Right atrium auricular region (tissue), 2 donors: ENCODE measurements at regions not wholly inside any gene's neighbourhood (a gene's known extent, or its start where the extent isn't known, plus 50 kb on each side); places are given as distances from the start of the nearest gene placed in this dataset.

Experiments
- DNase-seq: peaks from one replicate; pipeline ENCODE4 v3.0.0-alpha.2; 2019; ENCODE audit warnings: low spot score
- H3K27ac ChIP-seq, 2 donors: fragments of 200-600 bp; sonication (generic); 1 replicate in 1 of 2; 2 replicates in 1 of 2; pipeline ENCODE4 v1.5.1; 2016 to 2019
- H3K27me3 ChIP-seq, 2 donors: fragments of 200-600 bp; sonication (generic); one replicate each; pipeline versions ENCODE4 v1.5.1 to v1.6.0; 2017 to 2019
- H3K36me3 ChIP-seq: fragments of 200-600 bp; sonication (generic); one replicate; pipeline ENCODE4 v1.5.1; 2016
- H3K4me1 ChIP-seq, 2 donors: fragments of 200-600 bp; sonication (generic); one replicate each; pipeline versions ENCODE4 v1.5.1 to v1.6.0; 2017 to 2019
- H3K4me3 ChIP-seq, 2 donors: fragments of 200-600 bp; sonication (generic); 1 replicate in 1 of 2; 2 replicates in 1 of 2; pipeline ENCODE4 v1.5.1; 2017 to 2019; ENCODE audit warnings: mild to moderate bottlenecking in 1 of 2, moderate library complexity in 1 of 2
- H3K9me3 ChIP-seq, 2 donors: fragments of 200-600 bp; sonication (generic); one replicate each; pipeline ENCODE4 v1.5.1; 2019
- TF ChIP-seq, protein P1 (sequence below), 2 donors: fragments of 200-600 bp; sonication (generic); IDR thresholded peaks; one replicate each; pipeline ENCODE4 v1.5.1; 2019; ENCODE audit warnings: antibody characterized with exemption in 2 of 2

DNA sequence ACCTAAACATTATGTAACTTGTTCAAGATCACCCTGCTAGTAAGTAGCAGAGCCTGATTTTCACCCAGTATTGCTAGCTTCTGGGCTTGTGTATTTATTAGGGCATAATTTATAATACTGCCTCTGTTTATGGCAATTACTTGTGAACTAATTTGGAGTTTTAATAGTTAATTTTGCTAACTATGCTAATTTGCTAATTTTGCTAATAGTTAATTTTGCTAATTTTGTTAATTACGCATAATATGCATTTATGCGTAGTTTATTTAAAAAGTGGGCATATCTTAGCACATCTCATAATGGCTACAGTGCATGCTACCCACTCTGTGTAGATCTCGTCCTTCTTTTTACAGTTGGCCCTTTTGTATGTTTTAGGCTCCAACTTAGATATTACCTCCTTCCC, 898.1 kb upstream of the EPHA5 start:
- H3K27ac ChIP-seq: no peak overlapping the region
- H3K4me3 ChIP-seq: no peak overlapping the region
- DNase-seq: no peak
- TF ChIP-seq, protein P1, sequence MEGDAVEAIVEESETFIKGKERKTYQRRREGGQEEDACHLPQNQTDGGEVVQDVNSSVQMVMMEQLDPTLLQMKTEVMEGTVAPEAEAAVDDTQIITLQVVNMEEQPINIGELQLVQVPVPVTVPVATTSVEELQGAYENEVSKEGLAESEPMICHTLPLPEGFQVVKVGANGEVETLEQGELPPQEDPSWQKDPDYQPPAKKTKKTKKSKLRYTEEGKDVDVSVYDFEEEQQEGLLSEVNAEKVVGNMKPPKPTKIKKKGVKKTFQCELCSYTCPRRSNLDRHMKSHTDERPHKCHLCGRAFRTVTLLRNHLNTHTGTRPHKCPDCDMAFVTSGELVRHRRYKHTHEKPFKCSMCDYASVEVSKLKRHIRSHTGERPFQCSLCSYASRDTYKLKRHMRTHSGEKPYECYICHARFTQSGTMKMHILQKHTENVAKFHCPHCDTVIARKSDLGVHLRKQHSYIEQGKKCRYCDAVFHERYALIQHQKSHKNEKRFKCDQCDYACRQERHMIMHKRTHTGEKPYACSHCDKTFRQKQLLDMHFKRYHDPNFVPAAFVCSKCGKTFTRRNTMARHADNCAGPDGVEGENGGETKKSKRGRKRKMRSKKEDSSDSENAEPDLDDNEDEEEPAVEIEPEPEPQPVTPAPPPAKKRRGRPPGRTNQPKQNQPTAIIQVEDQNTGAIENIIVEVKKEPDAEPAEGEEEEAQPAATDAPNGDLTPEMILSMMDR (IDR thresholded peaks at IDR 0.05): no peak
- H3K27me3 ChIP-seq: no peaks in the 10 kb centered on the region
- no peaks in the 10 kb centered on the region for H3K9me3 ChIP-seq
- no peaks in the 10 kb centered on the region for H3K36me3 ChIP-seq
- H3K4me1 ChIP-seq: no peaks in the 10 kb centered on the region

DNA sequence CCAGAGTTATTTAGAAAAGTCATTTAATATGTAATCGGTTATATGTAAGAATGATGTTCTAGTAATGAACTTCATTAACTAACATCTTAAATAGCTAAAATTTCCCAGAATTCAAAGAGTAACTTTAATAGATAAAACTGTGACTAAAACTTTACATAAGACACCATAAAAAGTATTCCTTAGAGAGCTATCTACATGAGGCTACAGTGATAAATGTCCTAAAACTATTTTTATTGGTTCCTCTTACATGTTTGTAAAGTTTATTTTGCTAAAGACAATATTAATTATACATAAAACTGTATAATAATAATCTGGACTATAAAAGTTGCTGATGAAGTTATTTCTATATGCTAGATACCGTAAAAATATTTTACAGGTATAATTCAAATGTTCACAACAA, 897.7 kb upstream of the EPHA5 start:
- H3K27ac ChIP-seq: no peak overlapping the region
- no peak for DNase-seq
- H3K4me3 ChIP-seq: no peak overlapping the region
- no peaks in the 10 kb centered on the region for H3K36me3 ChIP-seq
- no peaks in the 10 kb centered on the region for H3K9me3 ChIP-seq
- TF ChIP-seq, protein P1 (IDR thresholded peaks at IDR 0.05): no peak
- H3K27me3 ChIP-seq: no peaks in the 10 kb centered on the region
- no peaks in the 10 kb centered on the region for H3K4me1 ChIP-seq

DNA sequence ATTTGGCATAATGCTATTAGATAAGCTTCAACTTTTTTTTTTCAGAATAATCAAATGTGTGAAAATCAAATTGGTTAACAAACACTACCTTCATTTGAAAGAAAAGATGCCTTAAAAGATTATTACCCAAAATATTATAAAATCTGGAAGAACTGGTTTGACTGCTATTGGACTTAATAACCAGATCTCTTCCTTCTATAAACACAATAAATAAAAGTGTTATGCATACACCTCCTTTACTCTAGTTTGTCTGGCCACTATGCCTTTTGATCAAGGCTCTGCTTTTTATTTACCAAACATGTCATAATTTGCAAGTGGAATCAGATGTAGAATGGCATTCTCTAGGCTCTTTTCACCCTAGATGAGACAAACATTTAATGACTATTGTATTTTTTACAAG, 897.3 kb upstream of the EPHA5 start:
- TF ChIP-seq, protein P1 (IDR thresholded peaks at IDR 0.05): no peak
- no peak for DNase-seq
- no peaks in the 10 kb centered on the region for H3K4me1 ChIP-seq

DNA sequence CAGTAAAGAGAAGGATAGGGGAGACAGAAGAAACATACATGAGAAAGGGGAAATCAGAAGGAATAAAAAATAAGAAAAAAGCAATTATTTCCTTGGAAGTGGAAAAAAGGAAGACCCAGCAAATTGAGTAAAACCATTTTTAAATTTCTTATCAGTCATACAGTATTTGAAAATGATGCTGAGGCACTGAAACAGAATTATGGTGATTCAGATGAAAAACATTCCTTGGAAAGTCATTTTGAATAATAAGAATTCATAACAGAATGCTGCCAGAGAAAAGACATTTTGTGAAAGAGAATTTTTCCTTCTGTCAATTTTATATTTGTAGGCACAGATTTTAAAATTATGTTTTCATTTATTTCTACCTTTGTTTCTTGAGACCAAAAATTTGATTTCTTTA, 895.5 kb upstream of the EPHA5 start:
- TF ChIP-seq, protein P1 (IDR thresholded peaks at IDR 0.05): no peak
- Histone ChIP-seq H3K27ac (no peak overlapping the region), H3K36me3 (no peaks in the 10 kb centered on the region)

More for the DNA sequence above, 897.3 kb upstream of the EPHA5 start:
- H3K27ac ChIP-seq: no peak overlapping the region
- H3K9me3 ChIP-seq: no peaks in the 10 kb centered on the region
- no peaks in the 10 kb centered on the region for H3K36me3 ChIP-seq
- no peak overlapping the region for H3K4me3 ChIP-seq
- H3K27me3 ChIP-seq: no peaks in the 10 kb centered on the region

DNA sequence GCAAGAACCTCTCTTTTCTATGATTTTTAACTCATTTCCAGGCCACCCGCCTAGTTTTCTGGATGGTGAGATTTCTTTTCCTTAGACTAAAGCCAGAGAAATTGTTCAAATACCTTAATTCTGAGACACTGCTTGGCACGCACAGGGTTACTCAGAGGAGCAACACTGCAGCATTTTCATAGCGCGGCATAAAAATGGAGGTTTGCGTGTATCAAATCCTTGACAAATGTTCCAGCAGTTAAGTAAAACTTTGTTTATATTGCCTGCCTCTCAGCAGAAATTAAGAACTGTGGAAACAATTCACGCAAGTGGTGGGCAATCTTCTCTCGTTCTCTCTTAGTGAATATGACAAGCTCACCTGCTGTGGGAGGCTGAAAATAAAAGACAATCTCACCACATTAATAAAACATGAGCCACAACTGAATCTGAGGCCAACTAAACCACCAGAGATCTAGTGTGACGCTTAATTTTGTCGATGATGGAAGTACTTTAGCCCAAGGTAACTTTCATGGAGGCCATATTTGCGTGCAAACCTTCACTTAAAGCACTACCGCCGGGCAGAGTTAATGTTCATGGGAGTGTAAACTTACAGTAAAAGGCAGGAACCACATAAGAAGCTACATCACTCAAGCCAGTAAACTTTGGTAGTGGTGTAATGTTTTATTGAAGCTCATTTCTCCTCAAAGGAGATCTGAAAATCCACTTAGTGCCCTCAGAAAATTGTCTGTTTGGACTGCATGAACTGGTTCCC, 894.8 kb upstream of the EPHA5 start:
- Histone ChIP-seq H3K27ac (no peak overlapping the region), H3K27me3 (no peaks in the 10 kb centered on the region), H3K4me1 (no peaks in the 10 kb centered on the region), H3K9me3 (no peaks in the 10 kb centered on the region), H3K36me3 (no peaks in the 10 kb centered on the region), H3K4me3 (no peak overlapping the region)
- no peak for DNase-seq
- TF ChIP-seq, protein P1 (IDR thresholded peaks at IDR 0.05): no peak

More for the DNA sequence above, 895.5 kb upstream of the EPHA5 start:
- no peaks in the 10 kb centered on the region for H3K27me3 ChIP-seq
- no peak overlapping the region for H3K4me3 ChIP-seq
- H3K9me3 ChIP-seq: no peaks in the 10 kb centered on the region
- H3K4me1 ChIP-seq: no peaks in the 10 kb centered on the region
- no peak for DNase-seq
